Ovary (tissue), 7 donors: ENCODE measurements at regions not wholly inside any gene's neighbourhood (a gene's known extent, or its start where the extent isn't known, plus 50 kb on each side); places are given as distances from the start of the nearest gene placed in this dataset.

ENCODE experiments used
- DNase-seq, 5 donors: peaks; one replicate each; pipeline ENCODE4 v3.0.0-alpha.2; 2019 to 2020
- H3K27ac ChIP-seq, 2 donors: fragments of 200-600 bp; one replicate each; pipeline versions ENCODE4 v1.5.1 to v1.8.0; 2019 to 2022
- H3K27me3 ChIP-seq: fragments of 200-600 bp; one replicate; pipeline ENCODE4 v1.8.0; 2022
- H3K36me3 ChIP-seq: fragments of 200-600 bp; sonication (generic); one replicate; pipeline ENCODE4 v1.5.1; 2019
- H3K4me1 ChIP-seq: one replicate; pipeline ENCODE4 v1.8.1; 2013; ENCODE audit warnings: mild to moderate bottlenecking, moderate library complexity; ENCODE audit not compliant: insufficient read depth
- H3K4me3 ChIP-seq: fragments of 200-600 bp; sonication (generic); one replicate; pipeline ENCODE4 v1.5.1; 2017
- H3K9me3 ChIP-seq, 2 donors: fragments of 200-600 bp in 1 of 2; sonication (generic) in 1 of 2; one replicate each; pipeline versions ENCODE4 v1.5.1 to v1.8.1; 2013 to 2019; ENCODE audit warnings: mild to moderate bottlenecking in 1 of 2, moderate library complexity in 1 of 2
- EP300 ChIP-seq: sonication (generic); formaldehyde crosslinking; IDR thresholded peaks from one replicate; pipeline ENCODE4 v1.6.1; 2017; ENCODE audit warnings: antibody characterized with exemption
- POLR2A ChIP-seq: fragments of 450-650 bp; IDR thresholded peaks from one replicate; pipeline ENCODE4 v1.6.1; 2017; ENCODE audit warnings: antibody characterized with exemption, mild to moderate bottlenecking, moderate library complexity
- WGBS, 3 donors: extraction: QIAGEN DNeasy Blood & Tissue Kit in 1 of 3; methylation state at CpG; one replicate each; pipeline versions ENCODE4 v1.1.5 to v1.1.7; 2013 to 2017; 5-methylcytosine and 5-hydroxymethylcytosine counted together
- intact Hi-C, 4 donors: fragments of 100-400 bp; cut with DNase I; formaldehyde crosslinking; loops; one replicate each; pipeline versions ENCODE4 v1.11.0 to v1.15.1; 2022 to 2023
- TF ChIP-seq, protein P1 (sequence below), 3 donors: fragments of 450-650 bp in 2 of 3; fragments of 200-600 bp in 1 of 3; IDR thresholded peaks; one replicate each; pipeline versions ENCODE4 v1.5.1 to v1.8.0; 2016 to 2022; ENCODE audit warnings: antibody characterized with exemption in 3 of 3, mild to moderate bottlenecking in 1 of 3
- donor health status: DM: no; HTN: no; CAD: no; lungs with moderate emphysema.
- donor health status: DM: no; HTN: no; CAD: no.
- donor health status: Bipolar disorder and iron deficiency.
- donor health status: DM: no; HTN: no; CAD: no.
- donor health status: DM: yes; HTN: yes; CAD: no.

DNA sequence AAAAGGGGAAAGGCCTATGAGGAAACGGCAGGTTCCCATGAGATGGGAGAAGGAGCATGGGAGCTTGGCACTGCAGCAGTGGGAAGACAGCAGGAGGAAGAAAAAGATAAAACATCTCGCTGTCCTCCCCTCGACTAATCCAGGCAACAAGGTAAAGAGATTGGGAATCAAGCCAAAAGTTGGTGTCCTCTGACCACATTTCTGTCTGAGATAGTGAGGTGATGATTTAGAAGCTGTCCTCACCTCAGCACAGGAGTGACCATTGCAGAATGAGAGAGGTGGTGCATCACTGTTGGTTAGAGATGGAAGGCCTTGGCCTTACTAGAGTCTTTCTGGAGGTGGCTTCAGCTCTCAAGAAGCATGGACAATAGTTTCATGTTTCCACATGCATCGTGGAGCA is 226.6 kb upstream of the CCDC54 start:
- no peaks in the 10 kb centered on the region for H3K27me3 ChIP-seq
- 86 to 94% (median 89%) methylated on average over 4 of the region's 4 CpGs for WGBS, 3 donors
- no peak overlapping the region for H3K27ac ChIP-seq
- TF ChIP-seq, protein P1, sequence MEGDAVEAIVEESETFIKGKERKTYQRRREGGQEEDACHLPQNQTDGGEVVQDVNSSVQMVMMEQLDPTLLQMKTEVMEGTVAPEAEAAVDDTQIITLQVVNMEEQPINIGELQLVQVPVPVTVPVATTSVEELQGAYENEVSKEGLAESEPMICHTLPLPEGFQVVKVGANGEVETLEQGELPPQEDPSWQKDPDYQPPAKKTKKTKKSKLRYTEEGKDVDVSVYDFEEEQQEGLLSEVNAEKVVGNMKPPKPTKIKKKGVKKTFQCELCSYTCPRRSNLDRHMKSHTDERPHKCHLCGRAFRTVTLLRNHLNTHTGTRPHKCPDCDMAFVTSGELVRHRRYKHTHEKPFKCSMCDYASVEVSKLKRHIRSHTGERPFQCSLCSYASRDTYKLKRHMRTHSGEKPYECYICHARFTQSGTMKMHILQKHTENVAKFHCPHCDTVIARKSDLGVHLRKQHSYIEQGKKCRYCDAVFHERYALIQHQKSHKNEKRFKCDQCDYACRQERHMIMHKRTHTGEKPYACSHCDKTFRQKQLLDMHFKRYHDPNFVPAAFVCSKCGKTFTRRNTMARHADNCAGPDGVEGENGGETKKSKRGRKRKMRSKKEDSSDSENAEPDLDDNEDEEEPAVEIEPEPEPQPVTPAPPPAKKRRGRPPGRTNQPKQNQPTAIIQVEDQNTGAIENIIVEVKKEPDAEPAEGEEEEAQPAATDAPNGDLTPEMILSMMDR (IDR thresholded peaks at IDR 0.05), result no peak
- TF ChIP-seq POLR2A (no peak), EP300 (no peak)
- no peaks in the 10 kb centered on the region for H3K9me3 ChIP-seq
- no peak for DNase-seq
- H3K4me3 ChIP-seq, result no peak overlapping the region
- intact Hi-C loops, result no loop called here
- no peaks in the 10 kb centered on the region for H3K36me3 ChIP-seq
- H3K4me1 ChIP-seq, result no peaks in the 10 kb centered on the region

DNA sequence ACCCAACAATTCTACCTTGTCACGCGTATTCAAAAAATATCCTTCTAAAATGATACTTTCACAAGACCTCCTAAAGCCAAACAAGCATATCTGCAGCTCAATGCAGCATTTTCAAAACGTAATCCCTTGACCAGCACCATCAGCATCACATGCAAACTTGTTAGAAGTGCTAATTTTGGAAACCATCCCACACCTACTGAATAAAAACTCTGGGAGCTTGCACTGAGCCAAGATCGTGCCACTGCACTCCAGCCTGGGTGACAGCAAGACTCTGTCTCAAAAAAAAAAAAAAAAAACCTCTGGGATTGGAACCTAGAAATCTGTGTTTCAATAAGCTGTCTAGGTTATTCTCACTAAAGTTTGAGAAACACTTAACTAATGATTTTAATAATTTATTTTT is 223.3 kb upstream of the CCDC54 start:
- H3K27me3 ChIP-seq, result no peaks in the 10 kb centered on the region
- no peak overlapping the region for H3K4me3 ChIP-seq
- DNase-seq, result no peak
- WGBS, 3 donors, result 82 to 88% (median 84%) methylated on average over 4 of the region's 4 CpGs
- no peaks in the 10 kb centered on the region for H3K4me1 ChIP-seq
- intact Hi-C loops, result no loop called here
- no peak overlapping the region for H3K27ac ChIP-seq
- no peaks in the 10 kb centered on the region for H3K9me3 ChIP-seq
- H3K36me3 ChIP-seq, result no peaks in the 10 kb centered on the region
- TF ChIP-seq POLR2A (no peak), EP300 (no peak)
- TF ChIP-seq, protein P1 (IDR thresholded peaks at IDR 0.05), result no peak

DNA sequence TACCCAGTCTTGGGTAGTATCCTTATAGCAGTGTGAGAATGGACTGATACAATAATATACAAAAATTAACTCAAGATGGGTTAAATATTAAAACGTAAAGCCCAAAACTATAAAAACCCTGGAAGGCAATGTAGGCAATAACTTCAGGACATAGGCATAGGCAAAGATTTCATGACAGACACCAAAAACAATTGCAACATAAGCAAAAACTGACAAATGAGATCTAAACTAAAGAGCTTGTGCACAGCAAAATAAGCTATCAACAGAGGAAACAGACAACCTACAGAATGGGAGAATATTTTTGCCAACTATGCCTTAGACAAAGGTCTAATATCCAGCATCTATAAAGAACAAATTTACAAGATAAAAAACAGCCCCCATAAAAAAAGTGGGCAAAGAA is 204.8 kb upstream of the CCDC54 start:
- intact Hi-C loops, result no loop called here
- H3K9me3 ChIP-seq, result no peaks in the 10 kb centered on the region
- no peak overlapping the region for H3K4me3 ChIP-seq
- no peaks in the 10 kb centered on the region for H3K36me3 ChIP-seq
- no peaks in the 10 kb centered on the region for H3K4me1 ChIP-seq
- no peak for TF ChIP-seq POLR2A
- no peak for TF ChIP-seq EP300
- TF ChIP-seq, protein P1 (IDR thresholded peaks at IDR 0.05), result no peak
- WGBS, 3 donors, result 94 to 96% (median 94%) methylated on average over 1 of the region's 1 CpG
- no peaks in the 10 kb centered on the region for H3K27me3 ChIP-seq
- no peak for DNase-seq
- no peak overlapping the region for H3K27ac ChIP-seq

DNA sequence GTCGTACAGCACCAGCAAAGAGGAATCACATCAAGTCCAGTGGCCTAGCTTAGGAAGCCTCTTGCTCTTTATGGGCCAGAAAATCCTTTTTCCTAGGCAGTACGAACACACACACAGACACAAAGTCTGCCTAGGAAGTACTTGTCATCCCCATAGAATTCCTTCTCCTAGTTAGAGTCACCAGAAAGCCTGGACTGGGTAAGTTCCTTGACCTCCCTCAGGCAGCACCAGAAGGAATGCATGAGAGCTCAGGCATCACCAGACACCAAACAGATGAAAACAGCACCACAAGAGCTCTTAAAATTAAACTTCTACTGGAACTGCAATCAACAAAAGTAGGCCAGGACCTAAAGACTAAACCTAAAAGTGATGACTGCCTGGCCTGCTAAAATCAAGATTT is 192.9 kb upstream of the CCDC54 start:
- no peaks in the 10 kb centered on the region for H3K9me3 ChIP-seq
- no peaks in the 10 kb centered on the region for H3K27me3 ChIP-seq
- TF ChIP-seq, protein P1 (IDR thresholded peaks at IDR 0.05), result no peak
- TF ChIP-seq EP300 (no peak), POLR2A (no peak)
- no peaks in the 10 kb centered on the region for H3K4me1 ChIP-seq
- H3K36me3 ChIP-seq, result no peaks in the 10 kb centered on the region
- no peak for DNase-seq
- intact Hi-C loops, result no loop called here
- H3K4me3 ChIP-seq, result no peak overlapping the region
- no peak overlapping the region for H3K27ac ChIP-seq
- WGBS, 3 donors, result 87 to 98% (median 98%) methylated on average over 2 of the region's 2 CpGs

DNA sequence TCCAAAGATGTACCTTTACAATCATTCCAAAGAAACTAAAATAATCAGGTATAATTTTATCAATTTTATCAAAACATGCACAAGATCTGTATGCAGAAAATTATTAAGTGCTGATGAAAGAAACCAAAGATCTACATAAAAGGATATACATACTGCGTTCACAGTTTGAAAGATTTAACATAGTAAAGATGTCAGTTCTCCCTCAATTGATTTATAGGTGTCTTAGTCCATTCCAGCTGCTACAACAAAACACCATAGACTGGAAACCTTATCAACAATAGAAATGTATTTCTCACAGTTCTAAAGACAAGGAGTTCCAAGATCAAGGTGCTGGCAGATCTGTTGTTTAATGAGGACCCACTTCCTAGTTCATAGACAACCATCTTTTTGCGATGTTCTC is 189.0 kb upstream of the CCDC54 start:
- Histone ChIP-seq H3K27me3 (no peaks in the 10 kb centered on the region), H3K36me3 (no peaks in the 10 kb centered on the region), H3K4me1 (no peaks in the 10 kb centered on the region), H3K27ac (no peak overlapping the region), H3K9me3 (no peaks in the 10 kb centered on the region), H3K4me3 (no peak overlapping the region)
- intact Hi-C loops, result no loop called here
- WGBS, 3 donors, result 94 to 97% (median 95%) methylated on average over 2 of the region's 2 CpGs
- TF ChIP-seq, protein P1 (IDR thresholded peaks at IDR 0.05), result no peak
- no peak for TF ChIP-seq EP300
- no peak for TF ChIP-seq POLR2A
- DNase-seq, result no peak
